ENCODE measurements at regions not wholly inside any gene's neighbourhood (a gene's known extent, or its start where the extent isn't known, plus 50 kb on each side); places are given as distances from the start of the nearest gene placed in this dataset.

- TF ChIP-seq CTCF (conservative IDR thresholded peaks at IDR 0.05 in 1 of 2, IDR thresholded peaks at IDR 0.05 in 1 of 2; ENCODE audit: extremely low read depth in 1 of 2, insufficient read depth in 1 of 2, low read depth in 1 of 2, low read length in 2 of 2) (no peak), EZH2 (IDR thresholded peaks at IDR 0.05; ENCODE audit: borderline replicate concordance, low read length) (no peak)
These were observed 121.1 kb downstream of the CYLD start for GRCh38 chr16:50862818-50863643.

Data from mammary epithelial cell (primary cell).